ENCODE measurements at regions not wholly inside any gene's neighbourhood (a gene's known extent, or its start where the extent isn't known, plus 50 kb on each side); places are given as distances from the start of the nearest gene placed in this dataset.

GRCh38 chr12:29961231-29961630, 177.5 kb upstream of the TMTC1 start:
- Histone ChIP-seq H3K9ac (ENCODE audit: low read depth, low read length, poor library complexity, severe bottlenecking) (no peak overlapping the region), H3K4me2 (ENCODE audit: low read depth, low read length, poor library complexity, severe bottlenecking) (no peak overlapping the region), H2AFZ (ENCODE audit: low read length) (no peak overlapping the region), H3K9me3 (ENCODE audit: insufficient read depth, low read depth, low read length) (no peaks in the 10 kb centered on the region), H4K20me1 (ENCODE audit: insufficient read depth, low read length, poor library complexity, severe bottlenecking) (no peaks in the 10 kb centered on the region), H3K36me3 (ENCODE audit: insufficient read depth, low read length) (no peaks in the 10 kb centered on the region), H3K9me2 (replicated peaks; ENCODE audit: low read depth, low read length) (no peaks in the 10 kb centered on the region), H3K4me3 (ENCODE audit: low read length, poor library complexity, severe bottlenecking) (no peak overlapping the region), H3K4me1 (ENCODE audit: insufficient read depth, low read length, poor library complexity, severe bottlenecking) (no peaks in the 10 kb centered on the region), H3K79me2 (ENCODE audit: insufficient read depth, low read length) (no peaks in the 10 kb centered on the region), H3F3A (ENCODE audit: low read depth) (no peaks in the 10 kb centered on the region; the same call in 1 of the 2 replicates), H3K27me3 (ENCODE audit: insufficient read depth, low read length, poor library complexity, severe bottlenecking) (no peaks in the 10 kb centered on the region)
- no peak for TF ChIP-seq EZH2phosphoT487 (IDR thresholded peaks at IDR 0.05; ENCODE audit: borderline replicate concordance)
- no peak for TF ChIP-seq CTCF (conservative IDR thresholded peaks at IDR 0.05; ENCODE audit: low read length)

DNA sequence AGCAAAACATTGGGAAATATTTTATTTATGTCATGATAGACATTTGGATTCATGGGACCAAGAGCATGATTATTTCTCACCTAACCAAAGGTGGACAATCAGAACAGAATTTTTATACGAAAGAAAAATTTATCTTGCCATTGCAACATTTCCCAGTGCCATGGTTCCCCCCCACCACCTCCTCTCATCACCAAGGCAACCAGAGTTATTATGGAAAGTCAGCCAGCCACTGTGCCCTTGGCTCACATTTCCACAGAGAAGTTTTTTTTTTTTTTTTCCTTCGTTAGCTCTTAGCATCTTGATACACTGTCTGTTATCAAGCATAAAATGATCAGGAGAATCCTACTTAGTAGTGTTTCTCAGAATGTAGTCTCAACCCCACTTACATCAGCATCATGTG, 176.4 kb upstream of the TMTC1 start:
- Histone ChIP-seq H3K4me1 (ENCODE audit: insufficient read depth, low read length, poor library complexity, severe bottlenecking) (no peaks in the 10 kb centered on the region), H2AFZ (ENCODE audit: low read length) (no peak overlapping the region), H3F3A (ENCODE audit: low read depth) (no peaks in the 10 kb centered on the region; the same call in 1 of the 2 replicates), H3K9ac (ENCODE audit: low read depth, low read length, poor library complexity, severe bottlenecking) (no peak overlapping the region), H3K36me3 (ENCODE audit: insufficient read depth, low read length) (no peaks in the 10 kb centered on the region), H3K9me3 (ENCODE audit: insufficient read depth, low read depth, low read length) (no peaks in the 10 kb centered on the region), H3K4me2 (ENCODE audit: low read depth, low read length, poor library complexity, severe bottlenecking) (no peak overlapping the region), H4K20me1 (ENCODE audit: insufficient read depth, low read length, poor library complexity, severe bottlenecking) (no peaks in the 10 kb centered on the region), H3K9me2 (replicated peaks; ENCODE audit: low read depth, low read length) (no peaks in the 10 kb centered on the region), H3K4me3 (ENCODE audit: low read length, poor library complexity, severe bottlenecking) (no peak overlapping the region), H3K27me3 (ENCODE audit: insufficient read depth, low read length, poor library complexity, severe bottlenecking) (no peaks in the 10 kb centered on the region), H3K79me2 (ENCODE audit: insufficient read depth, low read length) (no peaks in the 10 kb centered on the region)
- no peak for TF ChIP-seq CTCF (conservative IDR thresholded peaks at IDR 0.05; ENCODE audit: low read length)
- TF ChIP-seq EZH2phosphoT487 (IDR thresholded peaks at IDR 0.05; ENCODE audit: borderline replicate concordance) = no peak

DNA sequence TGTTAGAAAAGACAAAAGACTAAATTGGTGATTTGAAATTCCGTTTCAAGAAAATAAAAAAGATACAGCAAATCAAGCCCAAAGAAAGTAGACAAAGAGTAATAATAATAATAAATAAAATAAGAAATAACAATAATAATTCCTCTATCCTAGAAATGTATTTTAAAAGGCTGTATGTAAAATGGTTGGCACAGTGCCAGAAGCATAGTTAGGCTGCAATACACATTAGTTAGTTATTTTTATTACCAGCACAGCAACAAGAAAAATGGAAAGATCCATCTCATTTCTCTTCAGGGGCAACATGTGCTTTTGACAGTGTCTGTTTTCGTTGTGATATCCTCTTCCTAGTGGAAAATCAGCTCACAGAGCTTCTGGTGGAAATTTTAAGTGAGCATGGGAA, 174.1 kb upstream of the TMTC1 start:
- no peak for TF ChIP-seq EZH2phosphoT487 (IDR thresholded peaks at IDR 0.05; ENCODE audit: borderline replicate concordance)
- no peak for TF ChIP-seq CTCF (conservative IDR thresholded peaks at IDR 0.05; ENCODE audit: low read length)

More for the DNA sequence above, 174.1 kb upstream of the TMTC1 start:
- Histone ChIP-seq H3K9me3 (ENCODE audit: insufficient read depth, low read depth, low read length) (no peaks in the 10 kb centered on the region), H3K79me2 (ENCODE audit: insufficient read depth, low read length) (no peaks in the 10 kb centered on the region), H3K4me3 (ENCODE audit: low read length, poor library complexity, severe bottlenecking) (no peak overlapping the region), H3K9me2 (replicated peaks; ENCODE audit: low read depth, low read length) (no peaks in the 10 kb centered on the region), H2AFZ (ENCODE audit: low read length) (no peak overlapping the region), H4K20me1 (ENCODE audit: insufficient read depth, low read length, poor library complexity, severe bottlenecking) (no peaks in the 10 kb centered on the region), H3K27me3 (ENCODE audit: insufficient read depth, low read length, poor library complexity, severe bottlenecking) (no peaks in the 10 kb centered on the region), H3F3A (ENCODE audit: low read depth) (no peaks in the 10 kb centered on the region; the same call in 1 of the 2 replicates), H3K4me1 (ENCODE audit: insufficient read depth, low read length, poor library complexity, severe bottlenecking) (no peaks in the 10 kb centered on the region), H3K9ac (ENCODE audit: low read depth, low read length, poor library complexity, severe bottlenecking) (no peak overlapping the region), H3K36me3 (ENCODE audit: insufficient read depth, low read length) (no peaks in the 10 kb centered on the region), H3K4me2 (ENCODE audit: low read depth, low read length, poor library complexity, severe bottlenecking) (no peak overlapping the region)

Measured in Loucy (cell line).